ENCODE measurements at regions not wholly inside any gene's neighbourhood (a gene's known extent, or its start where the extent isn't known, plus 50 kb on each side); places are given as distances from the start of the nearest gene placed in this dataset.

DNA sequence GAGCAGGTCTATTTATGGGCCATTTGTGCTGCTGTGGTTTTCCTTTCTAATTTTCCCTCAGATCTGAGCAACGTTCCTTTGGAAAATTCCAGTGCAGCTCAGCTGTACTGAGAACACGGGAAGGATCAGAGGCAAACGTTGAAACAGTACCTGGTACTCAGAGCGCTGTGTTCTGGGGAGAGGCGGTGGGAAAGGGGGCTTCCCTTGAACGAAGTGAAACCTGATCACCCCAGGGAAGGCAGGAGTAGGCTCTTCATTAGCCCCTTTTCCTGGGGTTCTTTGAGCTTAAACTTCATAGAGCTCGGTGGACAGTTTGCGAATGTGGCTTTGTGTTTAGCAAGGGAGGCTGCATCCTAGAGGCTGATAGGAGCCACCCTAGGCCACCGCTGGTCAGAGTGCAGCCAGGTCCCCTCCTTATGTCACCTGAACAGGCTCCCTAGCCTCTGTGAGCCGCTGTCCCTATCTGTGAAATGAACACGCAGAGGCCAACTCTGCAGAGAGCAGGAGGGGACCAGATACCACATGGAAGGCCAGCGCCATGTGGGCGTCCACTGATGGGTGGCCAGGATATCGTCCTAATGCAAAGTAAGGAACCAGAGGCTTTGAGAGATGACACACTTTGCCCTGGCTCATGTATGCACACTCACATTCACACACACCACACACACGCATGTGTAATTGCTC is 1464.8 kb downstream of the BRD1 start:
- TF ChIP-seq POLR2A (IDR thresholded peaks at IDR 0.05): no peak
- TF ChIP-seq, protein P1, sequence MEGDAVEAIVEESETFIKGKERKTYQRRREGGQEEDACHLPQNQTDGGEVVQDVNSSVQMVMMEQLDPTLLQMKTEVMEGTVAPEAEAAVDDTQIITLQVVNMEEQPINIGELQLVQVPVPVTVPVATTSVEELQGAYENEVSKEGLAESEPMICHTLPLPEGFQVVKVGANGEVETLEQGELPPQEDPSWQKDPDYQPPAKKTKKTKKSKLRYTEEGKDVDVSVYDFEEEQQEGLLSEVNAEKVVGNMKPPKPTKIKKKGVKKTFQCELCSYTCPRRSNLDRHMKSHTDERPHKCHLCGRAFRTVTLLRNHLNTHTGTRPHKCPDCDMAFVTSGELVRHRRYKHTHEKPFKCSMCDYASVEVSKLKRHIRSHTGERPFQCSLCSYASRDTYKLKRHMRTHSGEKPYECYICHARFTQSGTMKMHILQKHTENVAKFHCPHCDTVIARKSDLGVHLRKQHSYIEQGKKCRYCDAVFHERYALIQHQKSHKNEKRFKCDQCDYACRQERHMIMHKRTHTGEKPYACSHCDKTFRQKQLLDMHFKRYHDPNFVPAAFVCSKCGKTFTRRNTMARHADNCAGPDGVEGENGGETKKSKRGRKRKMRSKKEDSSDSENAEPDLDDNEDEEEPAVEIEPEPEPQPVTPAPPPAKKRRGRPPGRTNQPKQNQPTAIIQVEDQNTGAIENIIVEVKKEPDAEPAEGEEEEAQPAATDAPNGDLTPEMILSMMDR (IDR thresholded peaks at IDR 0.05): no peak
- TF ChIP-seq EP300 (IDR thresholded peaks at IDR 0.05): no peak

Measured in tibial nerve (tissue), 4 donors.